ENCODE measurements at regions not wholly inside any gene's neighbourhood (a gene's known extent, or its start where the extent isn't known, plus 50 kb on each side); places are given as distances from the start of the nearest gene placed in this dataset.

GRCh38 chr22:47230251-47230650 is 467.8 kb downstream of the TBC1D22A start:
- DNase-seq: no peak

GRCh38 chr22:47228767-47229166 is 466.3 kb downstream of the TBC1D22A start:
- DNase-seq: no peak

- no peak for DNase-seq
Measured at GRCh38 chr22:47225931-47226633, 463.6 kb downstream of the TBC1D22A start.

- DNase-seq: no peak
Measured at GRCh38 chr22:47225080-47225930, 462.9 kb downstream of the TBC1D22A start.

Data from amygdala (tissue), 56 donors.